Natural killer cell (primary cell): ENCODE measurements at regions not wholly inside any gene's neighbourhood (a gene's known extent, or its start where the extent isn't known, plus 50 kb on each side); places are given as distances from the start of the nearest gene placed in this dataset.

ENCODE experiments used
- ATAC-seq, 3 donors: fragments of 150-1000 bp in 2 of 3; fragments of 200-7000 bp in 1 of 3; cut with Tn5 transposase; 1 replicate in 1 of 3; 2 replicates in 2 of 3; pipeline ENCODE4 v1.10.0; 2021; ENCODE audit warnings: mild to moderate bottlenecking in 2 of 3, moderate library complexity in 2 of 3
- DNase-seq, 2 donors: peaks; one replicate each; pipeline versions ENCODE4 v3.0.0 to v3.0.0-alpha.2; 2013 to 2021; ENCODE audit warnings: mixed read lengths in 1 of 2
- H3K27ac ChIP-seq: one replicate; pipeline ENCODE4 v1.5.1; 2013; ENCODE audit warnings: mild to moderate bottlenecking, low read length
- H3K27me3 ChIP-seq: one replicate; pipeline ENCODE4 v1.6.1; 2013; ENCODE audit warnings: low read length; ENCODE audit not compliant: control insufficient read depth, insufficient read depth
- H3K36me3 ChIP-seq: one replicate; pipeline ENCODE4 v1.6.1; 2013; ENCODE audit warnings: low read length; ENCODE audit not compliant: control insufficient read depth, insufficient read depth
- H3K4me1 ChIP-seq: one replicate; pipeline ENCODE4 v1.6.1; 2013; ENCODE audit warnings: low read length; ENCODE audit not compliant: control insufficient read depth, insufficient read depth
- H3K4me3 ChIP-seq: one replicate; pipeline ENCODE4 v1.5.1; 2013; ENCODE audit warnings: low read length
- H3K9me3 ChIP-seq: one replicate; pipeline ENCODE4 v1.6.1; 2013; ENCODE audit warnings: low read length; ENCODE audit not compliant: control insufficient read depth, insufficient read depth
- H3K27ac Mint-ChIP-seq, 2 donors: one replicate each; pipeline ENCODE4 v1.8.0; 2022; ENCODE audit warnings: mild to moderate bottlenecking in 2 of 2, mixed read lengths in 2 of 2, moderate library complexity in 1 of 2
- H3K27me3 Mint-ChIP-seq, 2 donors: one replicate each; pipeline ENCODE4 v1.8.0; 2022; ENCODE audit warnings: low read depth in 2 of 2, mixed read lengths in 2 of 2
- H3K36me3 Mint-ChIP-seq: one replicate; pipeline ENCODE4 v1.8.0; 2022; ENCODE audit warnings: mixed read lengths
- H3K4me1 Mint-ChIP-seq, 2 donors: one replicate each; pipeline ENCODE4 v1.8.0; 2022; ENCODE audit warnings: mixed read lengths in 2 of 2
- H3K4me3 Mint-ChIP-seq: one replicate; pipeline ENCODE4 v1.8.0; 2022; ENCODE audit warnings: mild to moderate bottlenecking, moderate library complexity, mixed read lengths
- H3K9me3 Mint-ChIP-seq, 2 donors: one replicate each; pipeline ENCODE4 v1.8.0; 2022; ENCODE audit warnings: mixed read lengths in 2 of 2
- CTCF ChIP-seq: fragments of 200-600 bp; IDR thresholded peaks from one replicate; pipeline ENCODE4 v1.8.0; 2022; ENCODE audit warnings: antibody characterized with exemption
- WGBS: methylation state at CpG from one replicate; pipeline ENCODE4 v1.1.7; 2013; ENCODE audit warnings: missing lambda C conversion rate; ENCODE audit not compliant: insufficient coverage; 5-methylcytosine and 5-hydroxymethylcytosine counted together
- intact Hi-C: fragments of 100-400 bp; cut with micrococcal nuclease; formaldehyde crosslinking; loops from one replicate; pipeline ENCODE4 v1.14.2; 2022

GRCh38 chr6:50655848-50656453, 57.4 kb upstream of the TFAP2D start:
- no peak overlapping the region for H3K27ac ChIP-seq
- intact Hi-C loops: no loop called here
- Mint-ChIP-seq H3K4me3 (no peak overlapping the region), H3K9me3 (peaks cover 8 to 14% of the 10 kb centered on the region in 2 donors), H3K27ac (no peak overlapping the region), H3K27me3 (no peaks in the 10 kb centered on the region), H3K36me3 (no peaks in the 10 kb centered on the region), H3K4me1 (no peaks in the 10 kb centered on the region)
- DNase-seq (no peak), ATAC-seq (no peak)
- H3K36me3 ChIP-seq: no peaks in the 10 kb centered on the region
- H3K4me3 ChIP-seq: no peak overlapping the region
- WGBS: 85% methylated on average over 2 of the region's 4 CpGs
- TF ChIP-seq CTCF: no peak
- H3K27me3 ChIP-seq: no peaks in the 10 kb centered on the region
- no peaks in the 10 kb centered on the region for H3K4me1 ChIP-seq
- H3K9me3 ChIP-seq: no peaks in the 10 kb centered on the region

DNA sequence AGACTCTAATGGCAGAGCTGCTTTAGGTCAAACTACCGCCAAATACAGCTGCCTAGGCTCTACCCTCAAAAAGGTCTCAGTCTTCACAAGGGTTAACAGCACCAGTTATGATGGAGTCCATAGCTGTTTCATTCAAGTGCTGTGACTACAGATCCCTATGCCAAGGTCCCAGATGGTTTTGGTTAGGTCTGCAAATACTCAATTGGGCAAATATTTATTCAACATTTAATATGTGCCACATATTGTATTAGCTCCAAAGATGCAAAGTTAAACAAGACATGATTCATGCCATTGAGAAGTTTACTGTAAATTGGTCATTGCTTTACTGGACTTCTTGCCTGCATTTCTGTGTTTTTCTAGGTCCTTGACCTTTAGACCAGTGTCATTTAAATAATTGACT, 55.8 kb upstream of the TFAP2D start:
- H3K9me3 ChIP-seq: no peaks in the 10 kb centered on the region
- intact Hi-C loops: no loop called here
- TF ChIP-seq CTCF: no peak
- Mint-ChIP-seq H3K4me1 (no peaks in the 10 kb centered on the region), H3K27ac (no peak overlapping the region), H3K27me3 (no peaks in the 10 kb centered on the region), H3K9me3 (peaks cover 0 to 5% of the 10 kb centered on the region in 2 donors), H3K4me3 (no peak overlapping the region), H3K36me3 (no peaks in the 10 kb centered on the region)
- no peak for ATAC-seq
- no peaks in the 10 kb centered on the region for H3K4me1 ChIP-seq
- 100% methylated on average over 1 of the region's 1 CpG for WGBS
- H3K4me3 ChIP-seq: no peak overlapping the region
- H3K27ac ChIP-seq: no peak overlapping the region
- no peaks in the 10 kb centered on the region for H3K27me3 ChIP-seq
- no peak for DNase-seq
- no peaks in the 10 kb centered on the region for H3K36me3 ChIP-seq

DNA sequence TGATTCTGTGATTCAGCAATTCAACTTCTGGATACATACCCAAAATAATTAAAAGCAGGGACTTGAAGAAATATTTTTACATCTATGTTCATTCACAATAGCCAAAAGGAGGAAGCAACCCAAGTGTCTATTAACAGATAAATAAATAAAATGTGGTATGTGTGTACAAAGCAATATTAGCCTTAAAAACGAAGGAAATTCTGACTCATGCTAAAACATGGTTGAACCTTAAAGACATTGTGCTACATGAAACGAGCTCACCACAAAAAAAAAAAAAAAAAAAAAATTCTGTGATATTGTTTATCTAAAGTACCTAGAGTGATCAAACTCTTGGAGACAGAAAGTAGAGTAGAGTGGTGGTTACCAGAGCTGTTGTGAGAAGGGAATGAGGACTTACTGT, 54.8 kb upstream of the TFAP2D start:
- no peak for TF ChIP-seq CTCF
- no peaks in the 10 kb centered on the region for H3K9me3 ChIP-seq
- no peaks in the 10 kb centered on the region for H3K27me3 ChIP-seq
- H3K4me1 ChIP-seq: no peaks in the 10 kb centered on the region
- no CpG with 5 or more reads among the region's 2 CpGs for WGBS
- H3K27me3 Mint-ChIP-seq: no peaks in the 10 kb centered on the region
- no peak overlapping the region for H3K4me3 ChIP-seq
- peaks cover 0 to 2% of the 10 kb centered on the region in 2 donors for H3K9me3 Mint-ChIP-seq
- H3K27ac Mint-ChIP-seq: no peak overlapping the region
- DNase-seq (no peak), ATAC-seq (no peak)
- no peaks in the 10 kb centered on the region for H3K4me1 Mint-ChIP-seq
- H3K4me3 Mint-ChIP-seq: no peak overlapping the region
- H3K36me3 ChIP-seq: no peaks in the 10 kb centered on the region
- H3K27ac ChIP-seq: no peak overlapping the region
- intact Hi-C loops: no loop called here
- no peaks in the 10 kb centered on the region for H3K36me3 Mint-ChIP-seq

- Mint-ChIP-seq H3K27me3 (no peaks in the 10 kb centered on the region), H3K36me3 (no peaks in the 10 kb centered on the region), H3K4me3 (no peak overlapping the region), H3K4me1 (no peaks in the 10 kb centered on the region), H3K27ac (no peak overlapping the region), H3K9me3 (peaks cover 2 to 3% of the 10 kb centered on the region in 2 donors)
- Histone ChIP-seq H3K4me1 (no peaks in the 10 kb centered on the region), H3K27me3 (no peaks in the 10 kb centered on the region), H3K36me3 (no peaks in the 10 kb centered on the region), H3K27ac (no peak overlapping the region), H3K4me3 (no peak overlapping the region), H3K9me3 (no peaks in the 10 kb centered on the region)
- no peak for TF ChIP-seq CTCF
- ATAC-seq: no peak
- no peak for DNase-seq
- 89% methylated on average over 1 of the region's 1 CpG for WGBS
- intact Hi-C loops: no loop called here
Observed at GRCh38 chr6:50661636-50662035, 51.7 kb upstream of the TFAP2D start.
